Heart left ventricle (tissue), 13 donors: ENCODE measurements at regions not wholly inside any gene's neighbourhood (a gene's known extent, or its start where the extent isn't known, plus 50 kb on each side); places are given as distances from the start of the nearest gene placed in this dataset.

Experiments
- POLR2A ChIP-seq, 2 donors: fragments of 450-650 bp; IDR thresholded peaks; one replicate each; pipeline ENCODE4 v1.6.1; 2017; ENCODE audit warnings: antibody characterized with exemption in 2 of 2, mild to moderate bottlenecking in 2 of 2, moderate library complexity in 2 of 2
- TF ChIP-seq, protein P1 (sequence below), 12 donors: fragments of 200-600 bp; sonication (generic) in 4 of 12; IDR thresholded peaks; one replicate each; pipeline versions ENCODE4 v1.5.0 to v1.8.0; 2018 to 2022; ENCODE audit warnings: antibody characterized with exemption in 12 of 12, mild to moderate bottlenecking in 5 of 12
- donor health status: ischemic (EF 13 %, LVEDD 7.1; RV severe dilation, severe dysfunction).
- donor health status: DM: no; HTN: yes; CAD: no.
- donor health status: DM: no; HTN: no; CAD: no.
- donor health status: ischemic (EF 25% LVEDD 6.9; RV normal size, moderate dysfunction).
- donor health status: ischemic (EF 25% LVEDD 5.7; RV mildly dilated, moderate dysfunction).
- donor health status: ischemic (EF 35%, LVEDD 5.7; RV mildly dilated, moderate dysfunction).
- donor health status: nonischemic (EF 11% LVEDD 7.7; RV severe dilation, severe dysfunction).
- donor health status: DM: yes; HTN: yes; CAD: no.
- donor health status: PGD.
- donor health status: ischemic (EF 29% LVEDD 5.4; RV normal size, mild dysfunction).
- donor health status: nonischemic (EF 23%, LVEDD 6.1; RV moderate dilation, normal function).

DNA sequence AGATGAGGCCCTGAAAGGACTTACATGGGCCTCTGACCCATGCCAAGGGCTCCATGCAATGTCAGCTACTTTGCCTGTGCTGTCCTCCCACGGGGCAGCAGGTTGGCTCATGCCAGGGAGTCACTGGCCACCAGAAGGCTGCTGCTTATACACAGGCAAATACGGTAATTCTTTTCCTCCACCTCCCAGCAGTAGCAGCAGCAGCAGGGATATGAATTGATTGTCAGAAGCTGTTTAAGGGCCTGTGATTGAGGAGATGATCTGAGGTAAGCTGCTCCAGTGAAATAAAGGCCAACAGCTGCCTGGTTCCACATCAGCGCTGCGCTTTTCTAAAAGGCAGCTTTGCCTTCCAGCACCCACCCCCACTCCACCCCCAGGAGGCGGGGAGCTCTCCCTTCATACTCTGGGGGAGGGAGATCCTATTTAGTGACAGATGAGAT lies 250.5 kb downstream of the SHQ1 start:
- TF ChIP-seq, protein P1, sequence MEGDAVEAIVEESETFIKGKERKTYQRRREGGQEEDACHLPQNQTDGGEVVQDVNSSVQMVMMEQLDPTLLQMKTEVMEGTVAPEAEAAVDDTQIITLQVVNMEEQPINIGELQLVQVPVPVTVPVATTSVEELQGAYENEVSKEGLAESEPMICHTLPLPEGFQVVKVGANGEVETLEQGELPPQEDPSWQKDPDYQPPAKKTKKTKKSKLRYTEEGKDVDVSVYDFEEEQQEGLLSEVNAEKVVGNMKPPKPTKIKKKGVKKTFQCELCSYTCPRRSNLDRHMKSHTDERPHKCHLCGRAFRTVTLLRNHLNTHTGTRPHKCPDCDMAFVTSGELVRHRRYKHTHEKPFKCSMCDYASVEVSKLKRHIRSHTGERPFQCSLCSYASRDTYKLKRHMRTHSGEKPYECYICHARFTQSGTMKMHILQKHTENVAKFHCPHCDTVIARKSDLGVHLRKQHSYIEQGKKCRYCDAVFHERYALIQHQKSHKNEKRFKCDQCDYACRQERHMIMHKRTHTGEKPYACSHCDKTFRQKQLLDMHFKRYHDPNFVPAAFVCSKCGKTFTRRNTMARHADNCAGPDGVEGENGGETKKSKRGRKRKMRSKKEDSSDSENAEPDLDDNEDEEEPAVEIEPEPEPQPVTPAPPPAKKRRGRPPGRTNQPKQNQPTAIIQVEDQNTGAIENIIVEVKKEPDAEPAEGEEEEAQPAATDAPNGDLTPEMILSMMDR (IDR thresholded peaks at IDR 0.05) = no peak
- TF ChIP-seq POLR2A (IDR thresholded peaks at IDR 0.05) = no peak
